HG02885 (cell line): ENCODE measurements at regions not wholly inside any gene's neighbourhood (a gene's known extent, or its start where the extent isn't known, plus 50 kb on each side); places are given as distances from the start of the nearest gene placed in this dataset.

Experiments used
- ATAC-seq: cut with Tn5 transposase; IDR thresholded peaks from one replicate; pipeline ENCODE4 v1.9.1; 2021; ENCODE audit warnings: mild to moderate bottlenecking; ENCODE audit not compliant: unreplicated experiment, poor library complexity

DNA sequence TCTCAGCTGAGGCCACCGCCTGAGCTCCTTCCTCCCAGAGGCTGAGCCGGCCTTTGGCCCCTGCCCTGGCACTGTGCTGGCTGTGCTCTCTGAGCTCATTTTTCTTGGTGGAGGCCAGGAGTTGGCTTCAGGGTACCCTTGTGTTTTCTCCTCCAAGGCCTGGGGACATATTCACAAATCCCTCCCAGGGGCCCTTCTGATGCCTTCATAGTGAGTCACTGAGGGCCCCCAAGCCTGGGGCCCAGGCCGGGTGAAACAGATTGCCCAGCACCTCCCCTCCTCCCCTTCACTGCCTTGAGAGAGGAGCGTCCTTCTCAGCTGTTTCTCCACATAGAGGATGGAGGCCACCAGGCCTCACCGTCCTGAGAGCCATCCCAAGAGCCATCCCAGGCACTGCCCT, 105.8 kb downstream of the SIK1 start:
- ATAC-seq: no peak

DNA sequence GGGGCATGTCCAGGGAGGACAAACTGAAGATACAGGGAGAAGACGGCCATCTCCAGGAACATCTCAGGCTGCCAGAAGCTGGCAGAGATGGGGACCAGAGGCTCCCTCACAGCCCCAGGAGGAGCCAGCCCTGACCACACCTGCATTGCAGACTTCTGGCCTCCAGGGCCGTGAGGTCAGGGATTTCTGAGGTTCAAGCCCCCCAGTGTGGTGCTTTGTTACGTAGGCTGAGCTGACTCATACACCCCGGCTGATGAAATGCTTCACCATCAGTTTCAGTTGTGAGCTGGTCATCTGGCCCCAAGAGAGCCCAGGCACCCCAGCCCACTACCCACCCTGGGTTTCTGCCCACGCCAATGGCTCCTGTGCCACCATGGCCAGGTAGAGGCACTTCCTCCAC, 106.4 kb downstream of the SIK1 start:
- no peak for ATAC-seq

DNA sequence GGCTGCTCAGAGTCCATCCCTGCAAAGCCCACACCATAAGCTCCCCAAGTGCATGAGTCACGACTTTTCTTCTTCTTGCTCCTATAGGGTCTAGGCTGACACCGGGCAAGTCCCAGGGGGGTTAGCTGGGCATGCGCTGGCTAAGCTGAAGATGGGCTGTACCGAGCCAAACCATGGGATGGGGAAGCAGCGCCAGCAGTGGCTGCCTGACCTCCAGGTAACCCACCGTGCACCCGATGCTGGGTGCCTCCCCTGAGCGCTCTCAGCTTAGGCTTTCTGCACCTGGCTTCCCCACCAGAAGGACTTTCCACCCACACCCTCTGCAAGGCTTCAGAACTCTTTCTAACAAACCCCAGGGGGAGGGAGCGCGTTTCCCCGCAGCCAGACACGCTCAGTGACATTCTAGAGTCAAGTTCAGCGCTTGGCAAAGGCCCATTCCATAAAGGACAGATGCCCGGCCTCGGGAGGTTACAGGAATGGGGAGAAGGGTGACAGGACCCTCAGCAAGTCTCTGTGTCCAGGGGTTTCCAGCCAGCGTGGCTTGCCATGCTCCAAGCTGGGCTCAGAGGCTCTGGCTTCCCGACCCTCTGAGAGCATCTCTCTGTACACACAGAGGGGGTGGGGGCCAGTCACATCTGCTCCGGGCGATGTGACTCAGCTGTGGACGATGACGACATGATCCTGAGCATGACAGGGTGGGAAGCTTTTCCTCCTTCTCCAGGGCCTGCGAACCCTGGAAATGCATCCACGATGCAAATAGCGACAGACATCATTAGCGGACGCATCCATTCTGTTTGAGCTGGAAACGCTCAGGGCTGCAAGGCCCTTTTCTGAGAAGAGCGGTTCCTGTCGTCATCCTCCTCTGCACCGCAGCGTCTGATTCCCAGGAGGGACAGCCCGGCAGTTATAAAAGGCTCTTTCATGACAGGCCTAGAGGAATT, 107.8 kb downstream of the SIK1 start:
- peak; percentile 63 for ATAC-seq

DNA sequence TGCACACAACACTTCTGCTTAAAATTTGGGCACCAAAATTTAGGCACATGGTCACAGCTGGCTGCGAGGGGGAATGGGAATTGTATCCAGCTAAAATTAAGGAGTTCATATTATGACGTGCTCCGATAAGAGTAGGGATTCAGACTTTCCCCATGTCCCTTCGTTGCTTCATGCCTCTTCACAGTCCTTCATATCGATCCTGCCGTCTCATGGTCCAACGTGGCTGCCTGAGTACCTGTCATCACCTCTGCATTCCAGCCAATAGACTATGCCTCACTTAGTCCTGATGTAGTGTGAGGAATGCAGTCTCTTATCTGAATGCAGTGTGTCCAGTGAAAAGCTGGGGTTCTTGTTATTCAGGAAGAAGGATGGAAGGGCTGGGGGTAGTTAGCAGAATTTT, 108.6 kb downstream of the SIK1 start:
- ATAC-seq: no peak

DNA sequence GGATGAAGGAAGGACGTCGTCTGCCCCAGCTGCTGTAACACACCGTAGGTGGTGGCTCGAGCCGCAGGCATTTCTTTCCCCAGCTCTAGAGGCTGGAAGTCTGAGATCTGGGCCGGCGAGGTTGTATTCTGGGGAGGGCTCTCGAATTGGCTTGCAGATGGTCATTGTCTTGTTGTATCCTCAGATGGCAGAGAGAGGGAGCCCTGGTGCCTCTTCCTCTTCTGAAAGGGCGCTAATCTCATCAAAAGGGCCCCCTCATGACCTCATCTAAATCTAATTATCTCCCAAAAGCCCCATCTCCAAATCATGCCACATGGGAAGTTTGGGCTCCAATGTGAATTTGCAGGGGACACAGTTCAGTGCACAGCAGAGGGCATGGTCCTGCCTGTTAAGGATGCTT, 109.0 kb downstream of the SIK1 start:
- ATAC-seq: no peak

DNA sequence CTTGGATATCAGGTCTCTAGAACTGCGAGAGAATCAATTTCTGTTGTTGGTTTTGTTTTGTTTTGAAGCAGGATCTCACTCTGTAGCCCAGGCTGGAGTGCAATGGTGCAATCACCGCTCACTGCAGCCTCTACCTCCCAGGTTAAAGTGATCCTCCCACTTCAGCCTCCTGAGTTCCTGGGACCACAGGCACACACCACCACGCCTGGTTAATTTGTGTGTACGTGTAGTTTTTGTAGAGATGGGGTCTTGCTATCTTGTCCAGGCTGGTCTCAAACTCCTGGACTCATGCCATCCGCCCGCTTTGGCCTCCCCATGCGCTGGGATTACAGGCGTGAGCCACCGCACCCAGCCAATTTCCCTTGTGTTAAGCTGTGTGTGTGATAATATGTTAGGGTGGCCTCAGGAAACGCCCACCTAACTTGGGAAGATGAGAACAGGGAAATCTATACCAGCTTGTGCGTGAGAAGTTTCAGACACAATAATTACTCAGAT, 109.6 kb downstream of the SIK1 start:
- no peak for ATAC-seq

DNA sequence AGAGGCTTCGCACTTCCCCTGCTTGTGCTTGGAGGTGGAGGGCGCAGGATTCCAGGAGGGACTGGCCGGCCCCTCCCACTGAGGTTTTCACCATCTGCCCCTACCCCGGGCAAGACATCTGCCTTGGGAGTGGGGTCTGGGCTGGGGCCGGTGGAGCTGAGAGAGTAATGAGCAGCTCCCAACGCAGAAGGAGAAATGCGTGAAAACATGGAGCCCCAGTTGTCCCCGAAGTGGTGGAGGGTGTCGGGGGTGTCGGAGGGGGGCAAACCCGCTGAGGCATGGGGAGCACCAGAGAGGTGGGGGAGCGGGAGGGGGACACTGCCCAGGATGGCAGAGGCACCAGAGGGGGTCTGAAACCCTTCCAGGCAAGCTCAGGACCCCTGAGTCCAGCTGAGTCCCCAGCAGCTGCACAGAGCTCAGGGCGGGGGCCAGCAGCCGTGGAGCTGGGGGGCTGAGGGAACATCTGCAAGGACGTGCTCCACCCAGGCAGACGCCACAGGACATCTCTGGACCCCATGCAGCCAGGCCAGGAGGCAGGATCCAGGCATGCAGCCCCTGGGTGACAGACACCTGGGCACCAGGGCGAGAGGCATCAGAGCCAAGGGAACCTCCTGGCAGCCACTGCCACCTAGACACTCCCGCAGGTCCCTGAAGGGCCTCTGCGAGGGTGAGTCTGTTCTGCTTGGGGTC, 110.6 kb downstream of the SIK1 start:
- no peak for ATAC-seq

DNA sequence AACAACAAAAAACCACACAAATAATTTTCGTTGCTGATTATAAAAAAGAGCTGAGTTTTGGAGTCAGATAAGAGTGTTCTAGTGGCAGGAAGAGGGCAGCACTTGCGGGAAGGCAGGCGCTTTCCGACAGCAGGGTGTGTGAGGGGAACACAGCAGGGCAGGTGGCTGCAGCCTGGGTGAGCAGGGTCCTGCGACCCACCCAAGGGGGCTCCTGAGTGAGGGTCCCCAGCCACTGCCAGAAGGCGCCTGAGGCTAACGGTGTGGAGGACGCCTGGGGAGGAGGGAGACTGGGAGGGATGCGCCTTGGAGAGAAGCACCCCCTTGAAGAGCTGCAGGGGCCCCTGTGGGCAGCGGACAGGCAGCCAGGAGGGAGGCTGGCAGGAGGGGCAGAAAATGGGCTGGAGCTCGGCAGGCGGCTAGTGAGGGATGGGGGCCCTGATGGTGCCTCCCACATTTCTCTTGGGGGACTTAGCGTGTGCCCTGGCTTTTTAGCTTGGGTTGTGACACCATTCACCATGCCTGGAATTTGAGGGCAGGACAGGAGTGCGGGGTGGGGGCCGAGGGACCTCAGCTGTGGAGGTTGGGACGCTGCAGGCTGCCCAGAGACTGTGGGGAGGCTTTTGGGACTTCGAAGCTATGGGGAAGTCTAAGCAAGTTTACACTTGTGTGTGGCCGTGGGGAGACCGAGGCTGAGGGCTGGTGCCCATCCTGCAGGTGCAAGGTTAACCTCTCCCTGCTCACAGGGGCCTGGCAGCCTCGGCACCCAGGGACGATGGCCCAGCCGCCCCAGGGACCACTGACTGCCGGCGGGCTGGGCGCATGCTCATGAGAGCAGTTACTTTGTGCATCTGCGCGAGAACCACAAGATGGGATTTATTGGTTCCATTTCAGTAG, 111.4 kb downstream of the SIK1 start:
- no peak for ATAC-seq

DNA sequence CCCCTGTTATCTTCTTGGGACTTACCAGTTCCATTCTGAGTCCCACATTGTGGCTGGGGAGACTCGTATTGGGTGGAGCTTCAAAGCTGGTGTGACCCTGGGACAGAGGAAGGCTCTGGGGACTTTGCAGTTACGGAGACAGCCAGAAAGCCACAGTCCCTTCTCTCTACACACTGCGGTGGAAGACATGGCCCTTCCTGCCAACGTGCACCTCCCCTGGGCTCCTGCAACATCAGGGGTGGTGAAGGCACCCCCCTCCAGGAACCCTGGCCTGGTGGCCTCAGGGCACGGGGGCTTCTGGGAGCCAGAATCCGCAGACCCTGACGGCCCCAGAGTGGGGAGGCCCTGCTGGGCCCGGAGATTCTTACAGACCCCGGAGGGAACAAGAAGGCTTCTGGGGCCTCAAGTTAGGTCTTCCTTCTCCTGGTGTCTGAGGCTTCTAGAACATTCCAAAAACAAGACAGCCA, 113.0 kb downstream of the SIK1 start:
- no peak for ATAC-seq

DNA sequence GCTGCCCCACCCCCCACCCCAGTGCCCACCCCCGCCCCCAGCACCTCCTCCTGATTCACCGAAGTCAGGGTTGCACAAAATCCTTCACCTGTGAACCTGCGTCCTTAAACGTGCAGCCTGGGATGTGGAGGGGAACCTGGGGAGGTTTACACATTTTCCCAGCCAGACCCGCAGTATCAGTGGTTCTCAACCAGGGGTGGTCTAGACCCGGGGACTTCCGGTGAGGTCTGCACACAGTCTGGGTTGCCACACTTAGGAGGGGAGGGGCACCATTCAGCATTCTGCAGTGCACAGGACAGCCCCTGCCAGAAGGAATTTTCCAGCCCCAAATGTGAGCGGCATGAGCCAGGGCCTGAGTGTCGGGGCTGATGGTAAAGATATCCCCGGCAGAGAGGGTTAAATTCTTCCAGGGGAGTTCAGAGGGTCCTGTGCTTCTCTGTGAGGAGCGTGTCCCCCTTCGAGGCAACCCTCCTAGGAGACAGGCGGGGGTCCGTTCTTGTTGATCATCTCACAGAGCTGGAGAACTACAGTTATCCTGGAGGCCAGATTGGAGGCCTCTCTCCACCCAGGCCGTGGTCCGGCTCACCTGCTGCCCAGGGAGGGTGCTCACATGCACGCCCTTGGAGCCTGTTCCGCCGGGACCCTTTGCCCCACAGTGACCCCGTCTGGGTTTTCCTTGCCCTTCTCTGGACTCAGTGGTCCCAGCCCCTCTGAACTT, 113.6 kb downstream of the SIK1 start:
- ATAC-seq: no peak

DNA sequence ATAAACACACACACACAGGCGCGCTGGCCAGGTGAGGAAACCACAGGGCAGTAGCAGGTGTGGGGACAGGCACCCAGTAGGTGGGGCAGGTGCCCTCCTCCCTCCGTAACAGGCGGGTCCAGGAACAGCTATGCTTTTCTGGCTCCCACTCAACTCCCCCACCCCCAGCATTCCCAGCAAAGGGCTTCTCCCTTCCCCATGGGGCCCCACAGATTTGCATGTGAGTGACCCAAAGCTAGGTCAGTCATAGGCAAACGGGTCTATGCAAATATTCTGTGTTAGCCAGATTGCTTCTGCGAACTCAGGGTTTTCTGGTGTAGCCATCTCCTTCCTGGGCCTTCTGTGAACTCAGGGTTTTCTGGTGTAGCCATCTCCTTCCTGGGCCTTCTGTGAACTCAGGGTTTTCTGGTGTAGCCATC, 114.2 kb downstream of the SIK1 start:
- ATAC-seq: no peak

DNA sequence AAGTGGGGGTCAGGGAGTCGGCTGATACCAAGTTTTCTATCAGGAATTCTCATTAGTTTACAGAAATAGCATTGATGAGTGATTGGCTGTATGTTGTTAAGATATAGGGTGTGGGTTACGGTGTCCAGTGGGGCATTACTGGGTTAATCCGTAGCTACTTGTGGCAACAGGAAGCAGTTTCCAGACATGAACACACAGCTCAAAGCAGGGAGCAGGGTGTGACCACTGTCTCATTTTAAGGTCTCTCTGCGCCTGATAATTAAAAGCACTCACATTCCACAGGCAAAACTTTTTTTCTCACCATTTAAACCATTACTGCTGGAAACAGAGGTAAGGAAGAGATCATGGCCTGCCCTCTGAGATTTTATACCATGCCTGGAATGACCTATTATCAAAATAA, 114.9 kb downstream of the SIK1 start:
- no peak for ATAC-seq

DNA sequence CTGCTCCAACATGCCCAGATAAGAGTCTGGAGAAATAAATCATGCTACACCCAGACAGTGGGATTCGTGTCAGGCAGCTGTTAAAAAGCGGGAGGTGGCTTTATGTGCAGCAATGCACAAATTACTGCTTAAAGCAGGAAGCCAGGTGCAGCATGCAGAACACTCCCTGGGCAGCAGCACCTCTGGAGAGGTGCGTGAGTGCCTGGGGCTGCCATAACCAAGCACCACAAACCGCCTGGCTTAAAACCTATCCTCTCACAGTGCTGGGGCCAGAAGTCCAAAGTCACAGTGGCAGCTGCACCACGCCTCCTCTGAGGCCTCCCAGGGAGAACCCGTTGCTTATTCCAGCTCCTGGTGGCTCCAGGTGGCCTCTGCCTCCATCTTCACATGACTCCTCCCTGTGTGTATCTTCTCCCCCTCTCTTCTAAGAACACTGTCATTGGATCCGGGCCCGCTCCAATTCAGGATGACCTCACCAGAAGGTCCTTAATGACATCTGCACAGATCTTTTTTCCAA, 115.6 kb downstream of the SIK1 start:
- no peak for ATAC-seq

DNA sequence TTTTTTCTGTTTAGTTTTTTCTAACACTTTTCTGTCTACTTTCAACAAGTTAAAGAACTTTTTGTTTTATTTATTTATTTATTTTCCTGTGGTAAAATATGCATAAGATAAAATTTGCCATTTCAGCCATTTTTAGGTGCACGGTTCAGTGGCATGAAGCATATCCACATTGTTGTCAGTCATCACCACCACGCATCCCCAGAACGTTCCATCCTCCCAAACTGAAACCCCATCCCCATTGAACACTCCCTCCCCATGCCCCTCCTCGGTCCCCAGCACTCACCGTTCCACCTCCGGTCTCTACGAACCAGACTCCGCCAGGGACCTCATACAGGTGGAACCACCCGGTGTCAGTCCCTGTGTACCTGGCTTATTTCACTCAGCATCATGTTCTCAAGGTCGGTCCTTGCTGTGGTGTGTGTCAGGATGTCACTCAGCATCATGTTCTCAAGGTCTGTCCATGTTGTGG, 118.1 kb downstream of the SIK1 start:
- no peak for ATAC-seq

DNA sequence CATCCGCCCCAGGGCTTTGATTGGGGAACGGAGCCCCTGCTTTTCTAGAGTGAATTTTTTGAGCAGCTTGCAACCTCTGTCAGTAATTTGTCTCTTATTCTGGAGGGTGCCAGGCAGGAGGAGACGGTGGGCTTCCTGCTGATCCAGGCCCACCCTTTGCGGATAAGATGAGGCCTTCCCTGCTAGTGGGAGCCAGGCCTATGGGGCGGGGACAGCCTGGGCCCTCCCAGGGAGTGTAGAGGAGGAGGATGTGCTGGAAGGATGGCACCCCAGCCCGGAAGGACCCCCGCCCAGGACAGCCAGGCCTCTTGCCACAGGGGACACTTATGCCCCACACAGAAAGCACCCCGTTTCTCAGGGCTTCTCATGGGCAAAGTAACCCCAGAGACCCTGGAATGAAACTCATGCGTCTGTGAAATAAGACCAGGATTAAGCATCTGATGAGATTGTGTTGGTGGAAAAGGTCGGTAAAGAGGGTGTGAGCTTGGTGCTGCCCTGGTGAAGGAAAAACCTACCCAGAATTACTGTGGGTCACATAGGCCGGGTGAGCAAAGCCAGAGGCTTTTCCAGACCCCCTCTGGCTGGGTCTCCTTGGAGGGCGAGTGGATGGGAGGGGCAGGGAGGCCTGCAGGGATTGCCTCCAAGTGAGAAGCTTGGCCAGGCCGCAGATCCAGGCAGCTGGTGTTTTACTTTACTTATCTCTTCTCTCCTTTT, 118.7 kb downstream of the SIK1 start:
- no peak for ATAC-seq

DNA sequence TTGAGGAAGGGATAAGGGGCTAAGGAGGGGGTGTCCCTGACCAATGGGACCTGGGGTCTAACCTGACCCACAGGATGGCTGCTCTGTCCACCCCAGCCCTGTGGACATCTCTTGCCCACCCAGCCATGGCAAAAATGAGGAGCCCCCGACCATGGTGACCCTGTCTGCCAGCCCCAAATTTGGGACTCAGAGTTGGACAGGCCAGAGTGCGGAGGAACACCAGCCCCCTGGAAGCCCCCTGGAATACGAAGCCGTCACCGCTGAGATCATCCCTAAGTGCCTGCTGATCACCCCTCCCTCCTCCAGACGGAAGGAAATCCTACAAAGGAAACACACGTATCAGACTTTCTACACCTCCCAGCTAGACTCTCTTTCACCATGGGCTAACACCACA, 119.3 kb downstream of the SIK1 start:
- no peak for ATAC-seq

DNA sequence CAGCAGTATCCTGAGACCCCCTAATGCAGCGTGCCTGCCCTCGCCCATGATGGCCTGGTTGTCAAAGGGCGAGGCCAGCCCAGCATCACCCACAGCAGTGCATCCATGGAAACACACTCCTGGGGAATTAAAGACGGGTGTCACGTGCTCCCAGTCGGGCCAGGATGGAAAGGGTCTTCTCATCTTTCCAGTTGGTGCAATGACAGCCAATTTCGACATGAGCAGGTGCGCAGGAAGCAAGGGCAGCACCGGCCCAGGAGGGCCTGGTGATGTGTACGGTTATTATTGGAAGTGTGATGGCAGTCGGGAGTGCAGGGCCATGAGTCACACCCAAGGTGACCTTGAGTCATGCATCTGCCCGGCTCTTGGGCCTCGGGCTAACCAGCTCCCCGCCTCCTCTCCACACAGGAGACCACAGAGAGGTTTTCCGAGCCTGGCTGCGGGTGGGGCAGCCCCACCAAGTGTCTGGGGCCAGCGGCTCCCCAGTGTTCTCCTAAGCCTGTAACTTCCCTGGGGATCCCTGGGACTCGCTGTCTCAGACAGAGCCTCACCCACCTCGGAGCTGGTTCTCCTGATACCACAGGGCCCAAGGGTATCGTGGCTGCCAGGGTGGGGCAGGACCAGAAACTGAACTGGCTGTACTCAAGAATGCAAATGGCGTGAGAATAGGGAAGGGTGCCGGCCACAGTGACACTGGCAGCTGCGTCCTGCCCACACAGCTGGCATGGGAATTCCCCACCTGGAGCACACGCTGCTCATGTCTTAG, 119.8 kb downstream of the SIK1 start:
- ATAC-seq: peak; percentile 49

DNA sequence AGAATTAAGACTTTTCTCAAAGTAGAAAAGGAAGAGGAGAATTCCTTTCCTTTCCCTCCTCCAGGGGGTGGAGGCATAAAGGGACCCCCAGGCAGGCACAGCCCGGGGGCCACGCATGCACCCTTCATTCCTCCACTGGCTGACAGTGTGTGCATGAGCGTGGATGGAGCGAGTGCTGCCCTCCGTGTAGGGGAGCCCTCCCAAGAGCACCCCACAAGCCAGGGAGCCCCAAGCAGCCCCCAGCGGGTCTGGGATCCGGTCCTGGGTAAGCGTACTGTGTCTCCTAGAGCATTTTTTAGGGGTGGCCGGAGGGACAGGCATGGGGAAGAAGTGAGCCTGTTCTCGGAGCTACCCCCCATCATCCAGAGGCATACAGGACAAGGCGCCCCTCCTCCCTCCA, 120.5 kb downstream of the SIK1 start:
- no peak for ATAC-seq
